ENCODE measurements at regions not wholly inside any gene's neighbourhood (a gene's known extent, or its start where the extent isn't known, plus 50 kb on each side); places are given as distances from the start of the nearest gene placed in this dataset.

GRCh38 chr18:68525091-68525490, 189.8 kb downstream of the TMX3 start:
- TF ChIP-seq POLR2A (IDR thresholded peaks at IDR 0.05) (no peak), CTCF (IDR thresholded peaks at IDR 0.05) (no peak)
- H3K4me3 ChIP-seq (ENCODE audit: low read depth, poor library complexity, severe bottlenecking): no peak overlapping the region
- intact Hi-C loops (cut with DNase I; ENCODE audit: low total_unique reads): no loop called here
- DNase-seq (ENCODE audit: low spot score in 2 of 2): no peak
- whole genome bisulfite sequencing, 2 donors: 66 to 73% methylated on average over 2 of the region's 2 CpGs

- no peak for DNase-seq (ENCODE audit: low spot score in 2 of 2)
- intact Hi-C loops (cut with DNase I; ENCODE audit: low total_unique reads): no loop called here
- no peak overlapping the region for H3K4me3 ChIP-seq (ENCODE audit: low read depth, poor library complexity, severe bottlenecking)
- WGBS, 2 donors: 44 to 45% methylated on average over 6 of the region's 6 CpGs
- no peak for TF ChIP-seq POLR2A (IDR thresholded peaks at IDR 0.05)
- TF ChIP-seq CTCF (IDR thresholded peaks at IDR 0.05): no peak
Observed at GRCh38 chr18:68520406-68521075, 194.4 kb downstream of the TMX3 start.

DNA sequence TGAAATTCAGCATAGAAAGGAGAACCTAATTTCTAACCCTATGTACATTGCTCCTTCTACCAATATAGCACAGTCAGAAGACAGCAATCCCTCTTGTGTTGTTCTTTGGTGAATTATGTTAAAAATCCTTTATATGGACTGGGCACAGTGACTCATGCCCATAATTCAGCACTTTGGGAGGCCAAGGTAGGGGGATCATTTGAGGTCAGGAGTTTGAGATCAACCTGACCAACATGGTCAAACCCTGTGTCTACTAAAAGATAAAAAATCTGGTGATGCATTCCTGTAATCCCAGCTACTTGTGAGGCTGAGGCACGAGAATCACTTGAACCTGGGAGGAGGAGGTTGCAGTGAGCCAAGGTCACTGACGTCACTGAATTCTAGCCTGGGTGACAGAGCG, 195.6 kb downstream of the TMX3 start:
- TF ChIP-seq CTCF (IDR thresholded peaks at IDR 0.05) (no peak), POLR2A (IDR thresholded peaks at IDR 0.05) (no peak)
- no peak overlapping the region for H3K4me3 ChIP-seq (ENCODE audit: low read depth, poor library complexity, severe bottlenecking)
- WGBS, 2 donors: 83 to 88% methylated on average over 3 of the region's 3 CpGs
- intact Hi-C loops (cut with DNase I; ENCODE audit: low total_unique reads): no loop called here
- DNase-seq (ENCODE audit: low spot score in 2 of 2): no peak

- DNase-seq (ENCODE audit: low spot score in 2 of 2): no peak
- 70 to 92% methylated on average over 2 of the region's 2 CpGs for WGBS, 2 donors
- H3K4me3 ChIP-seq (ENCODE audit: low read depth, poor library complexity, severe bottlenecking): no peak overlapping the region
- TF ChIP-seq CTCF (IDR thresholded peaks at IDR 0.05) (no peak), POLR2A (IDR thresholded peaks at IDR 0.05) (no peak)
- intact Hi-C loops (cut with DNase I; ENCODE audit: low total_unique reads): loop anchor here (5.0 kb wide), 1 partner anchor 743 kb away; no protein-coding TSS in a partner anchor
Observed at GRCh38 chr18:68509902-68510301, 205.0 kb downstream of the TMX3 start.

- DNase-seq (ENCODE audit: low spot score in 2 of 2): no peak
- no peak for TF ChIP-seq CTCF (IDR thresholded peaks at IDR 0.05)
- TF ChIP-seq POLR2A (IDR thresholded peaks at IDR 0.05): no peak
- H3K4me3 ChIP-seq (ENCODE audit: low read depth, poor library complexity, severe bottlenecking): no peak overlapping the region
- WGBS, 2 donors: 29 to 36% methylated on average over 2 of the region's 2 CpGs
- intact Hi-C loops (cut with DNase I; ENCODE audit: low total_unique reads): loop anchor here (5.0 kb wide), 1 partner anchor 740 kb away; no protein-coding TSS in a partner anchor
Observed at GRCh38 chr18:68507781-68508180, 207.1 kb downstream of the TMX3 start.

- intact Hi-C loops (cut with DNase I; ENCODE audit: low total_unique reads): loop anchor here (5.0 kb wide), 1 partner anchor 738 kb away; no protein-coding TSS in a partner anchor
- 61 to 64% methylated on average over 3 of the region's 3 CpGs for WGBS, 2 donors
- no peak for TF ChIP-seq CTCF (IDR thresholded peaks at IDR 0.05)
- TF ChIP-seq POLR2A (IDR thresholded peaks at IDR 0.05): no peak
- no peak overlapping the region for H3K4me3 ChIP-seq (ENCODE audit: low read depth, poor library complexity, severe bottlenecking)
- no peak for DNase-seq (ENCODE audit: low spot score in 2 of 2)
Observed at GRCh38 chr18:68505178-68505574, 209.7 kb downstream of the TMX3 start.
